HFFc6 (cell line): ENCODE measurements at regions not wholly inside any gene's neighbourhood (a gene's known extent, or its start where the extent isn't known, plus 50 kb on each side); places are given as distances from the start of the nearest gene placed in this dataset.

Experiments
- DNase-seq: peaks from one replicate; pipeline ENCODE4 v3.0.0-alpha.2; 2018
- H3K27ac Mint-ChIP-seq: 2 replicates; pipeline ENCODE4 v1.8.0; 2020; ENCODE audit warnings: mild to moderate bottlenecking, mixed read lengths
- H3K27me3 Mint-ChIP-seq: 2 replicates; pipeline ENCODE4 v1.8.0; 2021; ENCODE audit warnings: mild to moderate bottlenecking, moderate library complexity, mixed read lengths; ENCODE audit not compliant: insufficient read depth
- H3K36me3 Mint-ChIP-seq: 2 replicates; pipeline ENCODE4 v1.8.0; 2021; ENCODE audit warnings: low read depth, mixed read lengths
- H3K4me1 Mint-ChIP-seq: 2 replicates; pipeline ENCODE4 v1.8.0; 2020; ENCODE audit warnings: low read depth, mixed read lengths
- H3K4me3 Mint-ChIP-seq: 2 replicates; pipeline ENCODE4 v1.8.0; 2020; ENCODE audit warnings: mild to moderate bottlenecking, moderate library complexity, mixed read lengths
- H3K9me3 Mint-ChIP-seq: 2 replicates; pipeline ENCODE4 v1.8.0; 2020; ENCODE audit warnings: mild to moderate bottlenecking, mixed read lengths
- TF ChIP-seq, protein P1 (sequence below): fragments of 200-600 bp; sonication (generic); IDR thresholded peaks from 2 replicates; pipeline ENCODE4 v1.5.0; 2021; ENCODE audit warnings: antibody characterized with exemption, mild to moderate bottlenecking

DNA sequence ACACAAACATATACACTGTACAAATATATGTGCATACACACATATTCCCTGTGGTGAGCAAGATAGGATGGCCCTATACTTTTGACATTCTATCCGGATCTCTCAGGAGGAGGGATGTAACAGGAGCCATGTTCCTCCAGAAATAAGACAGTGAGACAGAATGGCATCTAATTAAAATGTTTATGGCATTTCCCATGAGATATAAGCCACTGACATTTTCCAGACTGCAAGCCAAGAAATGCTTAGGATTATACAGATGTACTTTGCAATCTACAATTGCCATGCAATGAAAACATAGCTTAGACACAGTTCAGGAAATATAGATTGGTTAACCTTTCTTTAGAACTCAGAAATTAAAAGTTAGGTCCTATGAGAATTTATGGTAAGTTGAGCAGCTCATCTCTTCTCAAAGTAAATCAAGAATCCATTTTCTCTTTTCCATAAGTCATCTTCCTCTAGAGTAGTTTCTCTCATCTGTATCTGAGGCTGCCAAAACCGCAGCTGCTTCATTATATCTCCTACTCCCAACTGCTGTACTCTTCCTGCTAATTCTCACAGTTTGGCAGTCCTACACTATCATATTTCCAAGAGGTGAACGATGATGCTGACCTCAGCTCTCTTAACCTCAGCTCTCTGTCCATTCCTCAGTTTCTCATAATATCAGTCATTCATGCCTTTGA is 1719.1 kb downstream of the MAT2B start:
- Mint-ChIP-seq H3K4me1 (no peaks in the 10 kb centered on the region), H3K27ac (no peak overlapping the region), H3K4me3 (no peak overlapping the region), H3K9me3 (peaks cover 29% of the 10 kb centered on the region), H3K27me3 (no peaks in the 10 kb centered on the region; the same call in 1 of the 2 replicates), H3K36me3 (no peaks in the 10 kb centered on the region)
- TF ChIP-seq, protein P1, sequence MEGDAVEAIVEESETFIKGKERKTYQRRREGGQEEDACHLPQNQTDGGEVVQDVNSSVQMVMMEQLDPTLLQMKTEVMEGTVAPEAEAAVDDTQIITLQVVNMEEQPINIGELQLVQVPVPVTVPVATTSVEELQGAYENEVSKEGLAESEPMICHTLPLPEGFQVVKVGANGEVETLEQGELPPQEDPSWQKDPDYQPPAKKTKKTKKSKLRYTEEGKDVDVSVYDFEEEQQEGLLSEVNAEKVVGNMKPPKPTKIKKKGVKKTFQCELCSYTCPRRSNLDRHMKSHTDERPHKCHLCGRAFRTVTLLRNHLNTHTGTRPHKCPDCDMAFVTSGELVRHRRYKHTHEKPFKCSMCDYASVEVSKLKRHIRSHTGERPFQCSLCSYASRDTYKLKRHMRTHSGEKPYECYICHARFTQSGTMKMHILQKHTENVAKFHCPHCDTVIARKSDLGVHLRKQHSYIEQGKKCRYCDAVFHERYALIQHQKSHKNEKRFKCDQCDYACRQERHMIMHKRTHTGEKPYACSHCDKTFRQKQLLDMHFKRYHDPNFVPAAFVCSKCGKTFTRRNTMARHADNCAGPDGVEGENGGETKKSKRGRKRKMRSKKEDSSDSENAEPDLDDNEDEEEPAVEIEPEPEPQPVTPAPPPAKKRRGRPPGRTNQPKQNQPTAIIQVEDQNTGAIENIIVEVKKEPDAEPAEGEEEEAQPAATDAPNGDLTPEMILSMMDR: no peak
- DNase-seq: no peak

DNA sequence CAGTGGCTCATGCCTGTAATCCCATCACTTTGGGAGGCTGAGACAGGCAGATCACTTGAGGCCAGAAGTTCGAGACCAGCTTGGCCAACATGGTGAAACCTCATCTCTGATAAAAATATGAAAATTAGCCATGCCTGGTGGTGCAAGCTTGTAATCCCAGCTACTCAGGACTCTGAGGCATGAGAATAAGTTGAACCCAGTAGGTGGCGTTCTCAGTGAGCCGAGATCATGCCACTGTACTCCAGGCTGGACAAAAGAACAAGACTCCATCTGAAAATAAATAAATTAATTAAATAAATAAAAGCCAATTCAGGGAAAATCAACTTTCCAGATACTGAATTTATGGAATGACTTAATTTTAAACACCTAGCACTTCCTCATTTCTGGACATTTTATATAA is 1722.1 kb downstream of the MAT2B start:
- Mint-ChIP-seq H3K4me3 (no peak overlapping the region), H3K27ac (no peak overlapping the region), H3K4me1 (no peaks in the 10 kb centered on the region), H3K27me3 (no peaks in the 10 kb centered on the region), H3K36me3 (no peaks in the 10 kb centered on the region), H3K9me3 (peaks cover 15% of the 10 kb centered on the region)
- TF ChIP-seq, protein P1: no peak
- DNase-seq: no peak

DNA sequence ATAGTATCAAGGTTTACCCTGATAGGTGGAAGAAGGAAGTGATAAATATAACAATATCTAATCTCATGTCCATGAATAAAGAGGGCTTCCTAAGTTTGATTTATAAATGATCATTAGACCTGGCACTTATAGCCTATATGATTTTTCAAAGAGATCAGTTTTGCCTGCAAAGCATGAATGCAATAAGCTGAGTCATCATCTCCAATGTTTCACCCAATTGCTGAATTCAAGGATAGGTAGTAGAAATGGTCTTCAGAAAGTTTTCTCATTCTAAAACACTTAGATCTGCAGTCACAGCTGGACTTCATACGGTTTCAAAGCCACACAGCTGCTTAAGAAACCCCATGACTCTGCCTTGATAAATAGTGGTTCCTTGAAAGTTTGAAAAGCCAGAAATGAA is 1722.8 kb downstream of the MAT2B start:
- H3K4me3 Mint-ChIP-seq: no peak overlapping the region
- DNase-seq: no peak
- no peak overlapping the region for H3K27ac Mint-ChIP-seq
- H3K9me3 Mint-ChIP-seq: peaks cover 10% of the 10 kb centered on the region
- H3K4me1 Mint-ChIP-seq: no peaks in the 10 kb centered on the region
- H3K27me3 Mint-ChIP-seq: no peaks in the 10 kb centered on the region
- TF ChIP-seq, protein P1: no peak
- H3K36me3 Mint-ChIP-seq: no peaks in the 10 kb centered on the region

DNA sequence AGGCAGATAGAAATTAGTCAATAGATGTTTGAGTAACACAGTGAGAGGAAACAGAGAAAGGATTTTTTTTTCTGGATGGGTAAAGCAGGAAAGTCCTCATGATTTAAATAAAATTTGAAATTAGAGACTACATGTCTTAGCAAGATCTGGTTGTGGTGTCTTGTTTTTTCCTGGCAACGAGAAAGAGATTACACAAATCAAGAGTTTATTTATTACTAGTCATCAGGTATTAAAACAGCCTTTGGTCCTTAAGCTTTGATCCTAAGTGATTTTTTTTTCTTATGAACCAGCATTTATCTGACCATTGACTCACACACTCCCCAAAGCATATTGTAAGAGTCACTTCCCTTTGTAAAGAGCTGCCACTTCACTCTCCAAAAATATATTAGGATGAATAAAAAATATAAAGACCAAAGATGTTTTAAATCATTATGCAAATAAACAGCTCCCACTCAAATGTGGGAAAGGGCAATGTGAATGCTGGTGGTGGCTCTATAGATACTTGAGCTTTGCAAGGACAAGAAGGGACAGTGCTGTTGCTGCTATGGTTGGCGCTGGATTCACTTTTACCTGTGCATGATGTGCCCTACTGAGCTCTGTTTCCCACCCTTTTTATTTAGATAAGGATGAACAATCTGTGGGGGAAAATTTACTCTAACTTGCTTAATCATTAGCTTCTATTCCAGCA is 1726.5 kb downstream of the MAT2B start:
- DNase-seq: no peak
- no peak overlapping the region for H3K27ac Mint-ChIP-seq
- H3K9me3 Mint-ChIP-seq: peaks cover 13% of the 10 kb centered on the region
- H3K4me3 Mint-ChIP-seq: no peak overlapping the region
- H3K4me1 Mint-ChIP-seq: no peaks in the 10 kb centered on the region
- no peaks in the 10 kb centered on the region; the same call in 1 of the 2 replicates for H3K27me3 Mint-ChIP-seq
- TF ChIP-seq, protein P1: no peak
- H3K36me3 Mint-ChIP-seq: no peaks in the 10 kb centered on the region

DNA sequence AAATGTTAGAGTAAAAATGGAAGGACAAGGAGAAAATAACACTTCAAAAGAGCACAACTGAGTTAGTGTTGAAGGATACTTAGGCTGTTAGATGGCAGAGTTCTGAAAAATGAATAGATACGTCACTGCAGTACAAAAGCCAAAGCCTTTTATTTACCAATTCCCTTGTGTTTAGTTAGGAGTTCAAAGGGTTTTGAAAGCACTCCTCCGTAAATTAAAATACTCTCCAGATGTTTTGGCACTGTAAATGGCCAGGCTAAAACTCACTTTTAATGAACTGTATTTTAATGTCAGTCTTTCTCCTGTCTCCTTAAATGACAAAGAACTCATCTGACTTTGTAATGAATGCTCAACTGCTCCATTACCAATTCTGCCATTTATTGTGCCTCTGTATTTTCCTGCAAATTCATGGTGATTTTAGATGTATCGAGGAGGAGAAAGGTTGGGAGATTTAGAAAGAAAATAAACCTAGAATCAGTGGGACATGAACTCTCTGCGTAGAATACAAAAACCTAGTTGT is 1727.2 kb downstream of the MAT2B start:
- Mint-ChIP-seq H3K27ac (no peak overlapping the region), H3K4me3 (no peak overlapping the region), H3K9me3 (peaks cover 8% of the 10 kb centered on the region), H3K36me3 (no peaks in the 10 kb centered on the region), H3K27me3 (no peaks in the 10 kb centered on the region; the same call in 1 of the 2 replicates), H3K4me1 (no peaks in the 10 kb centered on the region)
- DNase-seq: no peak
- TF ChIP-seq, protein P1: no peak
